Keratinocyte (primary cell): ENCODE measurements at regions not wholly inside any gene's neighbourhood (a gene's known extent, or its start where the extent isn't known, plus 50 kb on each side); places are given as distances from the start of the nearest gene placed in this dataset.

Experiments
- CTCF ChIP-seq, 3 experiments: IDR thresholded peaks in 1 of 3; conservative IDR thresholded peaks in 1 of 3; optimal IDR thresholded peaks in 1 of 3; 2 replicates in 2 of 3; 3 replicates in 1 of 3; pipeline versions ENCODE3 to v1.5.1; 2011; ENCODE audit warnings: low read length in 3 of 3, mild to moderate bottlenecking in 3 of 3, moderate library complexity in 2 of 3, control low read depth in 1 of 3, inconsistent platforms in 1 of 3; ENCODE audit not compliant: insufficient read depth in 2 of 3; ENCODE audit errors: extremely low read depth in 1 of 3
- EZH2 ChIP-seq: IDR thresholded peaks from one replicate; pipeline ENCODE4 v1.6.1; 2012; ENCODE audit warnings: inconsistent platforms, mild to moderate bottlenecking, low read length, moderate library complexity

GRCh38 chr5:98102936-98103335, 670.5 kb upstream of the RGMB start:
- no peak for TF ChIP-seq CTCF (optimal IDR thresholded peaks at IDR 0.05 in 1 of 3, IDR thresholded peaks at IDR 0.05 in 1 of 3, conservative IDR thresholded peaks at IDR 0.05 in 1 of 3; ENCODE audit: extremely low read depth in 1 of 3, insufficient read depth in 2 of 3, low read length in 3 of 3)
- TF ChIP-seq EZH2 = no peak
